HCT116 (cell line): ENCODE measurements at regions not wholly inside any gene's neighbourhood (a gene's known extent, or its start where the extent isn't known, plus 50 kb on each side); places are given as distances from the start of the nearest gene placed in this dataset.

Experiments used
- ATAC-seq: fragments of 200-7000 bp; cut with Tn5 transposase; 2 replicates; pipeline ENCODE4 v1.9.1; 2020; ENCODE audit warnings: mild to moderate bottlenecking, moderate library complexity
- BruUV-seq: library from RNA; stranded (reverse); fragments of 400-500 nt; replicated peaks from 2 replicates; lab custom pipeline; 2021; lab: Mats Ljungman, UMichigan
- CTCF ChIA-PET: fragments of 300-600 bp; sonication (Branson Sonifier 250); formaldehyde crosslinking; loops from one replicate; lab custom pipeline; 2021; ENCODE audit warnings: antibody characterized with exemption; lab: Charles Lee
- POLR2A ChIA-PET: fragments of 300-600, 350-600 bp; sonication (Branson Sonifier 250); formaldehyde crosslinking; loops from one replicate; lab custom pipeline; 2021; ENCODE audit warnings: antibody characterized with exemption; lab: Charles Lee
- RAD21 ChIA-PET, 2 experiments: fragments of 300-600 bp; sonication (Branson Sonifier 250); formaldehyde crosslinking; loops; one replicate each; lab custom pipeline; 2023; ENCODE audit warnings: low total read pairs in 2 of 2; ENCODE audit not compliant: uncharacterized antibody in 2 of 2, unreplicated experiment in 2 of 2, low non-redundant PET in 1 of 2; lab: Charles Lee
- DNase-seq: peaks from one replicate; pipeline ENCODE4 v3.0.0-alpha.2; 2010; ENCODE audit warnings: low read depth, low spot score
- H2AFZ ChIP-seq: fragments of 200-600 bp; shearing (Covaris generic), sonication (generic); 2 replicates; pipeline ENCODE4 v1.6.1; 2017; ENCODE audit warnings: low read depth, mixed run types, mixed read lengths, antibody characterized with exemption, low read length; ENCODE audit not compliant: poor library complexity, severe bottlenecking
- H3K27ac ChIP-seq: 2 replicates; pipeline ENCODE4 v1.5.1; 2012; ENCODE audit warnings: low read depth, low read length
- H3K27me3 ChIP-seq: fragments of 200-600 bp; sonication (generic); 2 replicates; pipeline ENCODE4 v1.6.1; 2016; ENCODE audit warnings: mixed run types, low read length, mixed read lengths; ENCODE audit not compliant: insufficient read depth
- H3K36me3 ChIP-seq, 2 experiments: fragments of 200-500 bp in 1 of 2; fragments of 200-600 bp in 1 of 2; sonication (Bioruptor generic) in 1 of 2; sonication (generic) in 1 of 2; 2 replicates each; pipeline versions ENCODE4 v1.5.1 to v1.6.1; 2014 to 2016; ENCODE audit warnings: low read length in 2 of 2, inconsistent platforms in 1 of 2, mixed read lengths in 1 of 2, mixed run types in 1 of 2; ENCODE audit not compliant: insufficient read depth in 2 of 2, control insufficient read depth in 1 of 2
- H3K4me1 ChIP-seq, 2 experiments: fragments of 200-600 bp in 1 of 2; sonication (generic) in 1 of 2; 2 replicates each; pipeline versions ENCODE4 v1.5.1 to v1.6.1; 2012 to 2017; ENCODE audit warnings: low read length in 2 of 2, inconsistent platforms in 1 of 2, mild to moderate bottlenecking in 1 of 2, mixed read lengths in 1 of 2, mixed run types in 1 of 2, moderate library complexity in 1 of 2; ENCODE audit not compliant: insufficient read depth in 2 of 2, control insufficient read depth in 1 of 2
- H3K4me2 ChIP-seq: fragments of 200-600 bp; sonication (generic); 2 replicates; pipeline ENCODE4 v1.6.1; 2017; ENCODE audit warnings: mixed run types, low read length, mixed read lengths
- H3K4me3 ChIP-seq, 2 experiments: fragments of 200-600 bp in 1 of 2; sonication (generic) in 1 of 2; replicated peaks in 1 of 2; 2 replicates each; pipeline ENCODE4 v1.5.1; 2011 to 2016; ENCODE audit warnings: low read length in 2 of 2, control low read depth in 1 of 2, low read depth in 1 of 2, mild to moderate bottlenecking in 1 of 2, mixed read lengths in 1 of 2, mixed run types in 1 of 2
- H3K79me2 ChIP-seq: fragments of 200-600 bp; sonication (generic); 2 replicates; pipeline ENCODE4 v1.6.1; 2017; ENCODE audit warnings: mild to moderate bottlenecking, mixed run types, low read length, moderate library complexity, mixed read lengths; ENCODE audit not compliant: insufficient read depth
- H3K9ac ChIP-seq: fragments of 200-600 bp; sonication (generic); 2 replicates; pipeline ENCODE4 v1.6.1; 2016; ENCODE audit warnings: low read length, mixed read lengths
- H3K9me2 ChIP-seq: fragments of 200-600 bp; sonication (generic), shearing (Covaris generic); 2 replicates; pipeline ENCODE4 v1.6.1; 2017; ENCODE audit warnings: mixed run types, mild to moderate bottlenecking, moderate library complexity; ENCODE audit not compliant: insufficient read depth
- H3K9me3 ChIP-seq, 2 experiments: fragments of 200-500 bp in 1 of 2; fragments of 200-600 bp in 1 of 2; sonication (Bioruptor generic) in 1 of 2; sonication (generic) in 1 of 2; 2 replicates each; pipeline ENCODE4 v1.6.1; 2014 to 2017; ENCODE audit warnings: low read length in 2 of 2, mixed read lengths in 2 of 2, inconsistent platforms in 1 of 2, low read depth in 1 of 2, mild to moderate bottlenecking in 1 of 2, mixed run types in 1 of 2, moderate library complexity in 1 of 2; ENCODE audit not compliant: control insufficient read depth in 1 of 2, insufficient read depth in 1 of 2
- H4K20me1 ChIP-seq: fragments of 200-600 bp; sonication (generic), shearing (Covaris generic); 2 replicates; pipeline ENCODE4 v1.6.1; 2017; ENCODE audit warnings: mixed run types, mild to moderate bottlenecking, moderate library complexity; ENCODE audit not compliant: insufficient read depth
- CBX3 ChIP-seq: IDR thresholded peaks from 2 replicates; pipeline ENCODE4 v1.6.1; 2012; ENCODE audit warnings: low read depth
- CEBPB ChIP-seq: IDR thresholded peaks from 2 replicates; pipeline ENCODE4 v1.6.1; 2012; ENCODE audit warnings: low read depth
- EGR1 ChIP-seq: IDR thresholded peaks from 2 replicates; pipeline ENCODE4 v1.6.1; 2012; ENCODE audit warnings: low read depth
- EZH2 ChIP-seq: fragments of 200-600 bp; sonication (generic); IDR thresholded peaks from 2 replicates; pipeline ENCODE4 v1.6.1; 2017; ENCODE audit warnings: antibody characterized with exemption, mixed run types
- EZH2phosphoT487 ChIP-seq: fragments of 200-600 bp; IDR thresholded peaks from 2 replicates; pipeline ENCODE4 v1.6.1; 2018; ENCODE audit warnings: antibody characterized with exemption, borderline replicate concordance
- FOSL1 ChIP-seq: IDR thresholded peaks from 2 replicates; pipeline ENCODE4 v1.6.1; 2012; ENCODE audit warnings: low read depth
- JUND ChIP-seq: IDR thresholded peaks from 2 replicates; pipeline ENCODE4 v1.6.1; 2012
- POLR2AphosphoS5 ChIP-seq: IDR thresholded peaks from 2 replicates; pipeline ENCODE4 v1.6.1; 2011; ENCODE audit warnings: mild to moderate bottlenecking, low read depth, low read length, moderate library complexity
- RAD21 ChIP-seq: IDR thresholded peaks from 2 replicates; pipeline ENCODE4 v1.6.1; 2012; ENCODE audit warnings: low read depth, mild to moderate bottlenecking
- REST ChIP-seq: IDR thresholded peaks from 2 replicates; pipeline ENCODE4 v1.6.1; 2012; ENCODE audit warnings: low read depth
- TCF7L2 ChIP-seq: IDR thresholded peaks from 2 replicates; pipeline ENCODE4 v1.7.0; 2011; ENCODE audit warnings: borderline replicate concordance, inconsistent platforms; ENCODE audit not compliant: insufficient read depth, insufficient read length; ENCODE audit errors: extremely low read depth
- YY1 ChIP-seq: IDR thresholded peaks from 2 replicates; pipeline ENCODE4 v1.6.1; 2011; ENCODE audit warnings: low read length, low read depth, moderate library complexity, mild to moderate bottlenecking; ENCODE audit not compliant: insufficient replicate concordance; ENCODE audit errors: extremely low read depth
- ZFX ChIP-seq: fragments of 450-650 bp; IDR thresholded peaks from 2 replicates; pipeline ENCODE4 v1.6.1; 2017
- ZNF274 ChIP-seq: fragments of 200-500 bp; sonication (Bioruptor generic); IDR thresholded peaks from 2 replicates; pipeline ENCODE4 v1.6.1; 2014; ENCODE audit warnings: mild to moderate bottlenecking, low read depth, low read length, inconsistent platforms
- intact Hi-C: fragments of 100-400 bp; cut with micrococcal nuclease; formaldehyde crosslinking; loops from 2 replicates; pipeline ENCODE4 v1.10.0; 2022
- TF ChIP-seq, protein P1 (sequence below): IDR thresholded peaks from 2 replicates; pipeline ENCODE4 v1.6.1; 2012
- TF ChIP-seq, protein P2 (sequence below): IDR thresholded peaks from 2 replicates; pipeline ENCODE4 v1.6.1; 2012
- TF ChIP-seq, protein P3 (sequence below), 3 experiments: fragments of 200-600 bp in 1 of 3; sonication (generic) in 1 of 3; IDR thresholded peaks in 2 of 3; conservative IDR thresholded peaks in 1 of 3; 2 replicates each; pipeline ENCODE4 v1.5.1; 2012 to 2017; ENCODE audit warnings: low read depth in 2 of 3, low read length in 2 of 3, antibody characterized with exemption in 1 of 3, borderline replicate concordance in 1 of 3, control low read depth in 1 of 3, mild to moderate bottlenecking in 1 of 3, mixed read lengths in 1 of 3, mixed run types in 1 of 3, moderate library complexity in 1 of 3; ENCODE audit not compliant: insufficient read depth in 1 of 3

DNA sequence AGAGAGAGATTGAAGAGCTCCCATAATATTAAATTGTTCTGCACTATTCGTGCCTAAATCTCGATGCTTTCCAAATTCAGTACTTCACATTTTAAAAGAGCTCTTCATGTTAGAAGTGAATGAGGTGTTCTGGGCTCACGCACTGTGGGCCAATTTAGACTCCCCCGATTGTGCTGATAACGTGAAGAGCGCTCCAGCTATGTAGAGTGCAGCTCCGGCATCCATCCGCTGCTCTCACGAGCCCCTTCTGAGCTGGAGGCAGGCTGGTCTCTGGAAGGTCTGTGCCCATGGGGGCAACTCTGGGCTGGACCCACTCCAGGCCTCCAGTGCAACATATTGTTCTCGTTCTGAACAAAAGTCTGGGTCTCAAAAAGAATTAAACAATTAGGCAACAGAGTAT lies 692.6 kb downstream of the VRK1 start (continued):
- TF ChIP-seq YY1 (no peak), CEBPB (no peak)
- TF ChIP-seq, all 23 proteins: peak for 0

GRCh38 chr14:97490521-97491070 lies 693.4 kb downstream of the VRK1 start:
- Histone ChIP-seq H3K27ac (no peak overlapping the region), H3K79me2 (no peaks in the 10 kb centered on the region), H3K4me2 (no peak overlapping the region), H2AFZ (no peak overlapping the region), H3K36me3 (no peaks in the 10 kb centered on the region), H3K9me3 (no peaks in the 10 kb centered on the region), H3K4me3 (no peak overlapping the region), H3K9ac (no peak overlapping the region), H3K9me2 (no peaks in the 10 kb centered on the region), H3K4me1 (no peaks in the 10 kb centered on the region), H3K27me3 (no peaks in the 10 kb centered on the region), H4K20me1 (no peaks in the 10 kb centered on the region)
- ChIA-PET CTCF (no interaction called here), RAD21 (no interaction called here), POLR2A (no interaction called here)
- no peak for ATAC-seq
- intact Hi-C loops: no loop called here
- no TSS peak for BruUV-seq
- TF ChIP-seq FOSL1 (no peak), ZFX (no peak), POLR2AphosphoS5 (no peak), CBX3 (no peak), EGR1 (no peak), JUND (no peak), CEBPB (no peak), ZNF274 (no peak), YY1 (no peak), REST (no peak), TCF7L2 (no peak), EZH2 (no peak), RAD21 (no peak), EZH2phosphoT487 (no peak)
- TF ChIP-seq, protein P1, sequence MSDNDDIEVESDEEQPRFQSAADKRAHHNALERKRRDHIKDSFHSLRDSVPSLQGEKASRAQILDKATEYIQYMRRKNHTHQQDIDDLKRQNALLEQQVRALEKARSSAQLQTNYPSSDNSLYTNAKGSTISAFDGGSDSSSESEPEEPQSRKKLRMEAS: no peak
- TF ChIP-seq, protein P2, sequence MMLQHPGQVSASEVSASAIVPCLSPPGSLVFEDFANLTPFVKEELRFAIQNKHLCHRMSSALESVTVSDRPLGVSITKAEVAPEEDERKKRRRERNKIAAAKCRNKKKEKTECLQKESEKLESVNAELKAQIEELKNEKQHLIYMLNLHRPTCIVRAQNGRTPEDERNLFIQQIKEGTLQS: no peak
- TF ChIP-seq, protein P3, sequence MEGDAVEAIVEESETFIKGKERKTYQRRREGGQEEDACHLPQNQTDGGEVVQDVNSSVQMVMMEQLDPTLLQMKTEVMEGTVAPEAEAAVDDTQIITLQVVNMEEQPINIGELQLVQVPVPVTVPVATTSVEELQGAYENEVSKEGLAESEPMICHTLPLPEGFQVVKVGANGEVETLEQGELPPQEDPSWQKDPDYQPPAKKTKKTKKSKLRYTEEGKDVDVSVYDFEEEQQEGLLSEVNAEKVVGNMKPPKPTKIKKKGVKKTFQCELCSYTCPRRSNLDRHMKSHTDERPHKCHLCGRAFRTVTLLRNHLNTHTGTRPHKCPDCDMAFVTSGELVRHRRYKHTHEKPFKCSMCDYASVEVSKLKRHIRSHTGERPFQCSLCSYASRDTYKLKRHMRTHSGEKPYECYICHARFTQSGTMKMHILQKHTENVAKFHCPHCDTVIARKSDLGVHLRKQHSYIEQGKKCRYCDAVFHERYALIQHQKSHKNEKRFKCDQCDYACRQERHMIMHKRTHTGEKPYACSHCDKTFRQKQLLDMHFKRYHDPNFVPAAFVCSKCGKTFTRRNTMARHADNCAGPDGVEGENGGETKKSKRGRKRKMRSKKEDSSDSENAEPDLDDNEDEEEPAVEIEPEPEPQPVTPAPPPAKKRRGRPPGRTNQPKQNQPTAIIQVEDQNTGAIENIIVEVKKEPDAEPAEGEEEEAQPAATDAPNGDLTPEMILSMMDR (IDR thresholded peaks at IDR 0.05 in 2 of 3, conservative IDR thresholded peaks at IDR 0.05 in 1 of 3; ENCODE audit: borderline replicate concordance in 1 of 3, insufficient read depth in 1 of 3, low read depth in 2 of 3, low read length in 2 of 3): no peak
- DNase-seq: no peak
